Bronchial epithelial cell (primary cell): ENCODE measurements at regions not wholly inside any gene's neighbourhood (a gene's known extent, or its start where the extent isn't known, plus 50 kb on each side); places are given as distances from the start of the nearest gene placed in this dataset.
A peak's percentile ranks its signal among the peaks of the same experiment; 100 is the strongest.

Experiments
- DNase-seq: peaks from one replicate; pipeline ENCODE4 v3.0.0-alpha.2; 2010; ENCODE audit warnings: low read depth
- FAIRE-seq: peaks from 2 replicates; lab custom pipeline; 2011; peaks lifted over from hg19 to GRCh38; lab: Jason Lieb, UNC
- H3K27me3 ChIP-seq: 2 replicates; pipeline ENCODE4 v1.5.1; 2011; ENCODE audit warnings: low read length; ENCODE audit not compliant: control insufficient read depth, insufficient read depth
- H3K36me3 ChIP-seq: 2 replicates; pipeline ENCODE4 v1.5.1; 2011; ENCODE audit warnings: low read length; ENCODE audit not compliant: control insufficient read depth, insufficient read depth
- H3K4me3 ChIP-seq: 2 replicates; pipeline ENCODE4 v1.5.1; 2011; ENCODE audit warnings: mild to moderate bottlenecking, low read depth, low read length, control low read depth
- CTCF ChIP-seq: IDR thresholded peaks from 2 replicates; pipeline ENCODE4 v1.5.1; 2011; ENCODE audit warnings: mild to moderate bottlenecking, moderate library complexity, low read length, control low read depth, inconsistent platforms; ENCODE audit not compliant: insufficient read depth, severe bottlenecking

- no peak for TF ChIP-seq CTCF
- DNase-seq, result no peak
- no peak for FAIRE-seq
- Histone ChIP-seq H3K27me3 (no peaks in the 10 kb centered on the region), H3K4me3 (no peak overlapping the region), H3K36me3 (no peaks in the 10 kb centered on the region)
These were observed 209.0 kb upstream of the ATXN7L3B start for GRCh38 chr12:74328623-74329022.

GRCh38 chr12:74334780-74335179, 202.9 kb upstream of the ATXN7L3B start:
- DNase-seq (peak; percentile 67), FAIRE-seq (no peak)
- Histone ChIP-seq H3K36me3 (no peaks in the 10 kb centered on the region), H3K27me3 (no peaks in the 10 kb centered on the region), H3K4me3 (no peak overlapping the region)
- no peak for TF ChIP-seq CTCF

GRCh38 chr12:74337951-74338350, 199.7 kb upstream of the ATXN7L3B start:
- FAIRE-seq, result no peak
- DNase-seq, result peak; percentile 91
- no peak for TF ChIP-seq CTCF
- H3K36me3 ChIP-seq, result no peaks in the 10 kb centered on the region
- H3K27me3 ChIP-seq, result no peaks in the 10 kb centered on the region
- no peak overlapping the region for H3K4me3 ChIP-seq

GRCh38 chr12:74339211-74339610, 198.4 kb upstream of the ATXN7L3B start:
- Histone ChIP-seq H3K4me3 (no peak overlapping the region), H3K36me3 (no peaks in the 10 kb centered on the region), H3K27me3 (no peaks in the 10 kb centered on the region)
- TF ChIP-seq CTCF, result no peak
- DNase-seq, result peak; percentile 4
- FAIRE-seq, result no peak

- Histone ChIP-seq H3K27me3 (no peaks in the 10 kb centered on the region), H3K4me3 (no peak overlapping the region), H3K36me3 (no peaks in the 10 kb centered on the region)
- FAIRE-seq (no peak), DNase-seq (no peak)
- TF ChIP-seq CTCF, result no peak
These were observed 187.7 kb upstream of the ATXN7L3B start for GRCh38 chr12:74349925-74350324.
